HG03025 (cell line): ENCODE measurements at regions not wholly inside any gene's neighbourhood (a gene's known extent, or its start where the extent isn't known, plus 50 kb on each side); places are given as distances from the start of the nearest gene placed in this dataset.
"Not testable (repeated sequence)": the region's sequence is repeated elsewhere in the genome, so short reads cannot be mapped to it uniquely, and the experiment has no call there.

Experiments used
- ATAC-seq: cut with Tn5 transposase; IDR thresholded peaks from one replicate; pipeline ENCODE4 v1.9.1; 2021; ENCODE audit warnings: mild to moderate bottlenecking, moderate library complexity; ENCODE audit not compliant: unreplicated experiment, low FRiP score

- ATAC-seq = no peak
Measured at GRCh38 chr5:174528821-174529544, 195.4 kb upstream of the MSX2 start.

GRCh38 chr5:174529925-174530681, 194.3 kb upstream of the MSX2 start:
- no peak for ATAC-seq

- ATAC-seq = no peak
Measured at GRCh38 chr5:174531782-174532191, 192.6 kb upstream of the MSX2 start.

GRCh38 chr5:174532455-174533453, 191.6 kb upstream of the MSX2 start:
- no peak for ATAC-seq

- ATAC-seq = no peak
Measured at GRCh38 chr5:174533751-174534241, 190.6 kb upstream of the MSX2 start.

- no peak for ATAC-seq
Measured at GRCh38 chr5:174535669-174536068, 188.7 kb upstream of the MSX2 start.

GRCh38 chr5:174539823-174540222, 184.6 kb upstream of the MSX2 start:
- not testable (repeated sequence) for ATAC-seq

GRCh38 chr5:174542037-174542436, 182.3 kb upstream of the MSX2 start:
- ATAC-seq = no peak

GRCh38 chr5:174542471-174542870, 181.9 kb upstream of the MSX2 start:
- ATAC-seq = no peak

GRCh38 chr5:174545926-174546325, 178.5 kb upstream of the MSX2 start:
- no peak for ATAC-seq

- ATAC-seq = no peak
Measured at GRCh38 chr5:174547814-174548213, 176.6 kb upstream of the MSX2 start.

- ATAC-seq = no peak
Measured at GRCh38 chr5:174549254-174549653, 175.1 kb upstream of the MSX2 start.

GRCh38 chr5:174550026-174550425, 174.4 kb upstream of the MSX2 start:
- no peak for ATAC-seq

GRCh38 chr5:174552428-174552827, 172.0 kb upstream of the MSX2 start:
- no peak for ATAC-seq

GRCh38 chr5:174553556-174553955, 170.8 kb upstream of the MSX2 start:
- ATAC-seq = no peak

- ATAC-seq = no peak
Measured at GRCh38 chr5:174555726-174556125, 168.7 kb upstream of the MSX2 start.

- ATAC-seq = no peak
Measured at GRCh38 chr5:174556756-174557155, 167.6 kb upstream of the MSX2 start.

- no peak for ATAC-seq
Measured at GRCh38 chr5:174558190-174558589, 166.2 kb upstream of the MSX2 start.

GRCh38 chr5:174559141-174559540, 165.2 kb upstream of the MSX2 start:
- no peak for ATAC-seq

GRCh38 chr5:174559566-174560090, 164.8 kb upstream of the MSX2 start:
- no peak for ATAC-seq
